AG04449 (cell line): ENCODE measurements at regions not wholly inside any gene's neighbourhood (a gene's known extent, or its start where the extent isn't known, plus 50 kb on each side); places are given as distances from the start of the nearest gene placed in this dataset.

ENCODE experiments used
- CTCF ChIA-PET: fragments of 350-600 bp; formaldehyde crosslinking; extraction: SDS; loops from one replicate; lab custom pipeline; 2021; ENCODE audit warnings: antibody characterized with exemption; lab: Yijun Ruan, JAX
- POLR2A ChIA-PET: fragments of 400-600, 350-600 bp; formaldehyde crosslinking; extraction: SDS; loops from one replicate; lab custom pipeline; 2020; ENCODE audit warnings: antibody characterized with exemption, inconsistent platforms; lab: Yijun Ruan, JAX
- DNase-seq: peaks from one replicate; pipeline ENCODE4 v3.0.0-alpha.2; 2010; ENCODE audit warnings: low read depth, low spot score
- H3K4me3 ChIP-seq: 2 replicates; pipeline ENCODE4 v1.5.1; 2011; ENCODE audit warnings: low read depth, mild to moderate bottlenecking, control low read depth, low read length
- TF ChIP-seq, protein P1 (sequence below): IDR thresholded peaks from one replicate; pipeline ENCODE4 v1.5.1; 2011; ENCODE audit warnings: mild to moderate bottlenecking, moderate library complexity, low read length, control low read depth, inconsistent platforms; ENCODE audit not compliant: insufficient read depth; ENCODE audit errors: missing control alignments

DNA sequence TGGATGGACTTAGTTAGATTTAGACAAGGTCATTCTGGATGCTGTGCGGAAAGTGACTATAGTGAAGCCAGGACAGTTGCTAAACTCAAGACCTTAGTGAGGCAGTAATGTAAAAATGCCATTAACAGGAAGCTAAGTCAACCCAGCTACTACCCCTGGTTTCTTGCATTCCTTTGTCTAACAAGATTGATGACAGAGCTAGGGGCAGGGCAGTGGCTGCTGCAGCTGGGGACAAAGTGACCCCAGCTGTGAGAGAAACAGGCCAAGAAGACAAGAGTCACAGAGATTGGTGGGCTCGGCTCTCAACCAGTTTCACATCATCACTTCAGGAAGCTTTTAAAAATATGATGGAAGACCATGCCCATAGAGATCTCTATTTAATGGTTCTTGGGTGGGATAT lies 110.4 kb upstream of the POU2AF2 start:
- TF ChIP-seq, protein P1, sequence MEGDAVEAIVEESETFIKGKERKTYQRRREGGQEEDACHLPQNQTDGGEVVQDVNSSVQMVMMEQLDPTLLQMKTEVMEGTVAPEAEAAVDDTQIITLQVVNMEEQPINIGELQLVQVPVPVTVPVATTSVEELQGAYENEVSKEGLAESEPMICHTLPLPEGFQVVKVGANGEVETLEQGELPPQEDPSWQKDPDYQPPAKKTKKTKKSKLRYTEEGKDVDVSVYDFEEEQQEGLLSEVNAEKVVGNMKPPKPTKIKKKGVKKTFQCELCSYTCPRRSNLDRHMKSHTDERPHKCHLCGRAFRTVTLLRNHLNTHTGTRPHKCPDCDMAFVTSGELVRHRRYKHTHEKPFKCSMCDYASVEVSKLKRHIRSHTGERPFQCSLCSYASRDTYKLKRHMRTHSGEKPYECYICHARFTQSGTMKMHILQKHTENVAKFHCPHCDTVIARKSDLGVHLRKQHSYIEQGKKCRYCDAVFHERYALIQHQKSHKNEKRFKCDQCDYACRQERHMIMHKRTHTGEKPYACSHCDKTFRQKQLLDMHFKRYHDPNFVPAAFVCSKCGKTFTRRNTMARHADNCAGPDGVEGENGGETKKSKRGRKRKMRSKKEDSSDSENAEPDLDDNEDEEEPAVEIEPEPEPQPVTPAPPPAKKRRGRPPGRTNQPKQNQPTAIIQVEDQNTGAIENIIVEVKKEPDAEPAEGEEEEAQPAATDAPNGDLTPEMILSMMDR, result no peak
- POLR2A ChIA-PET, result no interaction called here
- no peak for DNase-seq
- CTCF ChIA-PET, result no interaction called here
- H3K4me3 ChIP-seq, result no peak overlapping the region

- TF ChIP-seq, protein P1, result no peak
- POLR2A ChIA-PET, result no interaction called here
- CTCF ChIA-PET, result no interaction called here
- H3K4me3 ChIP-seq, result no peak overlapping the region
- DNase-seq, result no peak
These were observed 117.3 kb upstream of the POU2AF2 start for GRCh38 chr11:111128076-111128870.

GRCh38 chr11:111124724-111125123 lies 120.8 kb upstream of the POU2AF2 start:
- H3K4me3 ChIP-seq, result no peak overlapping the region
- ChIA-PET CTCF (no interaction called here), POLR2A (no interaction called here)
- TF ChIP-seq, protein P1, result no peak
- DNase-seq, result no peak

DNA sequence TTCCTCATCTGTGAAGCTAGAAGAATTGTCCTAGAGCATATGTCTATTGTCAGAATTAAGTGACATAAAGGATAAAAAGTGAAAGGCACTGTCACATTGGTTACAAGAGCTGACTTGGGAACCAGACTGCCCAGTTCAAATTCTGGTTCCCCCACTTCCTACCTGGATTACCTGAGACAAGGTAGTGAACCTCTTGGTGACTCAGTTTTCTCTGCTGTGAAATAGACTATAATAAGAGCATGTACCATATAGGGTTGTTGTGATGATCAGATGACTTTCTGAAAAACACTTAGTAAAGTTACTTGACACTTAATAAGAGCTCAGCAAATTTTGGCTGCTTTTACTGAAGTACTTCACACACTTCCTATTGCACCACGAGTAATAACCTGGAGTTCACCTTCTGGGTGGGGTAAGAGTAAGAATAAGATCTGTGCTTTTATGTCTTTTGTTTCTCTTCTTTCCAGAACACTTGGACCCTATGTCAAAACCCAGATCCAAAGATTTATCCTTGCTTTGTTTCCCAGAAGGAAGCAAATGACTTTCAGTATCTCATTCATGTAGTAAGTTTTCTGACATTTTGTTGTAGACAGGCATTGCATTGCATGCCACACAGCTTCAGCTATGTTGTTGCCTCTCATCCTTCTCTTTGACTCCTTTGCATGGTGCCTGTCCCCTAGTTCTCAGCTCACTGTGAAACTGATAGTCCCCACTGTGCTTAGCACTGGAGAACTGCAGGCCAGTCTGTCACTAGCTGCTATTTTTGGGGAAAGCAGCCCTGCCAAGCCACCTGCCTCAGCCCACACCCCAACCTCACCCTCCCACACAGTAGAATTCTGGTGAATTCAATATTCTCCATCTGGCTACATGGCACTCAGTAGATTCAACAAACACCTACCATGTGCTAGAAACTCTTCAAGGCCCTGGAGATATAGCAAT lies 121.8 kb upstream of the POU2AF2 start:
- TF ChIP-seq, protein P1, result no peak
- no peak overlapping the region for H3K4me3 ChIP-seq
- DNase-seq, result no peak
- CTCF ChIA-PET, result no interaction called here
- POLR2A ChIA-PET, result no interaction called here

DNA sequence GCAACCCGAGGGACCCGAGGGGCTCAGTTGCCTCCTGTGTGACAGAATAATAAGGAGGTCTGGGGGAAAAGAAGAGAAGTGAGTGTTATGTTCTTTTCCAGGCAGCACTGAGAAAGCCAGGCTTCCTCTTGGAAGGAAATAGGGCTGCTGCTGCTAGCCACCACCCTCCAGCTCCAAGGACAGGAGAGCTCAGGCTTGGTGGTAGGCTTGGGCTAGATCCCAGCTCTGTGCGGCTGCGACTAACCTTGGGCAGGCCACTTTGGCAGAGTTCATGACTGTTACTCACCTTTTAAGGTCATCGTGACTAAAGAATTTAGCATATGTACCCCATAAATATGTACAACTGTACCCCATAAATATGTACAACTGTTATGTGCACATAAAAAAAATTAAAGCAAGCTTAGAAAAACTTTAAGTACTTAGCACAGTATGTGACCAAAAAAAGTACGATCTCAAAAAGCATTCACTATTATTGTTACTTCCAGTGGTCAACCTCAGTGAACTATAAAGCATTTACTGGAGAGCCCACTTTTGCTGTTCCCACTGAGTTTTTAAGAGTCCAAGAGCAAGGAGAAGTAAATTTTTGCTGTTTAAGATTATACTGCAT lies 124.7 kb upstream of the POU2AF2 start:
- no peak overlapping the region for H3K4me3 ChIP-seq
- no peak for DNase-seq
- POLR2A ChIA-PET, result no interaction called here
- CTCF ChIA-PET, result no interaction called here
- TF ChIP-seq, protein P1, result no peak

- DNase-seq, result no peak
- ChIA-PET POLR2A (no interaction called here), CTCF (no interaction called here)
- TF ChIP-seq, protein P1, result no peak
- H3K4me3 ChIP-seq, result no peak overlapping the region
These were observed 125.4 kb upstream of the POU2AF2 start for GRCh38 chr11:111120161-111120560.
